ENCODE measurements at regions not wholly inside any gene's neighbourhood (a gene's known extent, or its start where the extent isn't known, plus 50 kb on each side); places are given as distances from the start of the nearest gene placed in this dataset.
"Not testable (repeated sequence)": the region's sequence is repeated elsewhere in the genome, so short reads cannot be mapped to it uniquely, and the experiment has no call there.

- DNase-seq = no peak
Observed at GRCh38 chr9:71361357-71361756, 239.9 kb upstream of the TRPM3 start.

- DNase-seq = no peak
Observed at GRCh38 chr9:71357346-71357745, 235.9 kb upstream of the TRPM3 start.

DNA sequence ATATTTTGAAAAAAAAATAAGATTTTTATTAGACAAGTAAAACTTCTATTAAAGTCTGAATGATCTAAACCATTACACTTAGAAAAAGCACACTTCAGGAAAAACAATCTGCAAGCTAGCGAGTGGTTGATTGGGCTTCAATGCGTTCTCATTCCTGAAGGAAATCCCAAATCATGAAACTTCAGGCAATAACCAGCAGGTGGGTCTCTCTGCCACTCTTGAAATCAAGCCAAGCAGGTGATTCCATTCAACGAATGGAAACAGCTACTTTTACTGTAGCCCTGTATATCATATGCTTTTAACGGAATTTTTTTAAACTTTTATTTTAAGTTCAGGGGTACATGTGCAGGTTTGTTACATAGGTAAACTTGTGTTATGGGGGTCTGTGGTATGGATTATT is 234.5 kb upstream of the TRPM3 start:
- no peak for DNase-seq

GRCh38 chr9:71353720-71354119 is 232.3 kb upstream of the TRPM3 start:
- no peak for DNase-seq

DNA sequence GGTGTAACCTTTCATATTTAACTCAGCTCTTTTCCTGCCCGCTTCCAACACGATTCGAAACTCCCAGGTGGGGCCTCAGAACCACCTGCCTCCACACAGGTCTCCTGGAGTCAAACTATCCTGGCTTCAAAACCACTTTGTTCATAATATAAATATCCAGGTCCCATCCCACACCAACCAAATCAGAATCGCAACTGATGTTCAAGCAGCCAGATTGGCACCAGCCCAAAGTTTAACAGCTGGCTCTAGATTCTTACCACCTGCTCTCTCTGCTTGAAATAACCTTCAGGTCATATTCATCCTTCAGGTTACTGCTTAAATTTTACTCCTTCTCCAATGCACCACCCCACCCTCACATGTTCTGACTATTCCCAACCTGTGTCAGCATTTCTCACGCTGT is 231.4 kb upstream of the TRPM3 start:
- no peak for DNase-seq

DNA sequence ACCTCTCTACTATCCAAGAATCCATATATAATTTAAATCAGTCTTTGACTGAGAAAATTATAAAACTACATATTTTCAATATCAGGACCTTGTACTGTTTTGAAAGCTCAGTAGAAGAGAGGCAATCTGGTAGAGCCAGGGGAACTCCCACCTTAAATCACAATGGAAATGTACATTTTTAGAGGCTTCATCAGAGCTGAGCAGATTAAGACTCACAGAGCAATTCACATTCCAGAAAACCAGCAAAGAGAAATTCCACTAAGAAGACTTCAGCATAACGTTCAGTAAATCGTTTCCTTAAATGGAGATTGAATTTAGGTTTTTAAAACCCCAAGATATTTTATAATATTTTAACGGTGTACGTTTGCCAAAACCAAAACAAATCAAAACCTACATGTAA is 227.8 kb upstream of the TRPM3 start:
- DNase-seq = no peak

GRCh38 chr9:71333321-71333720 is 211.9 kb upstream of the TRPM3 start:
- DNase-seq = no peak

DNA sequence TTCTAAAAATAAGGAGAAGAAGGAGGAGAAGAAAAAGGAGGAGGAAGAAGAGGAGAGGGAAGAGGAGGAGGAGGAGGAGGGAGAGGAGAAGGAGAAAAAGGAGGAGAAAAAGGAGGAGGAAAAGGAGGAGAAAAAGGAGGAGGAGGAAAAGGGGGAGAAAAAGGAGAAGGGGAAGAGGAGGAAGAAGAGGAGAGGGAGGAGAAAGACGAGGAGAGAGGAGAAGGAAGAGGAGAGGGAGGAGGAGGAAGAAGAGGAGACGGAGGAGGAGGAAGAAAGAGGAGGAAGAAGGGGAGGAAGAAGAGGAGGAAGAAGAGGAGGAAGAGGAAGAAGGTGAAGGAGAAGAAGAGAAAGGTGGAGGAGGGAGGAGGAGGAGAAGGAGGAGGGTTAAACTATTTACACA is 210.2 kb upstream of the TRPM3 start:
- DNase-seq = no peak

DNA sequence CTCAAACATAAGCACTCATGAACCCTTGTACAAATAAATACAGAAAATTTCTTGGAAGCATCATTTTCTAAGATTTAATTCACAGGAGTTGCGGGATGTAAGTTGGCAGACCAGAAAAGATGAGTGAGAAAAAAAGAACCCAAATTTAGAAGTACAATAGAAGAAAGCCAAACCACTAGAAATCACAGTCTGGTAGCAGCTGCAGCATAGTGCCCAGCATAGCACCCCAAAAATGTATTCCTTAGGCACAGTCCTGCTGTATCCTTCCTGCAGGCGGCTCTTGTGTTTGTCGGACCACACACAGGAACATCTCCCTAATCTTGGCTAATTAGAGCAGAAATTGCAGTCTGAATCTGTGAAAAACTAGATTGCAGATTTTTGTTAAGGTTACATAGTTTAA is 208.5 kb upstream of the TRPM3 start:
- DNase-seq = no peak

DNA sequence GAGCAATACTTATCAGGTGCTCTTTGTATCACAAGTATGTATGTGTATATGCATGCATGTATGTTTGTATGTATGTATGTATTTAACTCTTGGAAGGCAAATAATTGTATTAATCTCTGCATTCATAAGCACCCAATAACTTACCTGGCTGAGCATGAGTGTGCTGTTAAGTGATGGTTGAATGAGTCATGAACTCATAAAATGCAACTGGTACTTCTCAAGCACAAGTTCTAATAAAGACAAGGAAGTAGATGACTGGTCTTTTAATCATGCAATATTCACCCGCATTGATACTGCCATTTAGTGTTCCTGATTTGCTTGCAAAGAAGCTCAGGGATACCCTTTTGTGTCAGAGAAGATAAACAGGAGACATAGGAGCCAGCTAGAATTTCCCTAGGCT is 204.9 kb upstream of the TRPM3 start:
- no peak for DNase-seq

DNA sequence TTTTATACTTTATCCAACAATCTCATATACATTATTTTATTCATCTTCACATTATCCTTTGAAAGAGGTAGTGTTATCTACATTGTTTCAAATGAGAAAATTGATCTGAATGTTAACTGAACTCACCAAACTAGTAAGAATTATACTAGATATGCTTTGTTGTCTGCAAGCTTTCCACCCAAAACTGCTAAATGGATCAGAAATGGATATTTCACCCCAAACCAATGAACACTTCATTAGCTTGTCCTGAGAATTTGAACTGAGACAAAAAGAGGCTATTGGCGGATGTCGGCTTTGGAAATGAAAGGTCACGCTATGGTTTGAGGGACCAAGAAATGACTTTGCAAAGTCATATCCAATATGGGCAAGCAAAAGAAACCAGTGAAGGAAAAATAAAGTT is 201.9 kb upstream of the TRPM3 start:
- no peak for DNase-seq

DNA sequence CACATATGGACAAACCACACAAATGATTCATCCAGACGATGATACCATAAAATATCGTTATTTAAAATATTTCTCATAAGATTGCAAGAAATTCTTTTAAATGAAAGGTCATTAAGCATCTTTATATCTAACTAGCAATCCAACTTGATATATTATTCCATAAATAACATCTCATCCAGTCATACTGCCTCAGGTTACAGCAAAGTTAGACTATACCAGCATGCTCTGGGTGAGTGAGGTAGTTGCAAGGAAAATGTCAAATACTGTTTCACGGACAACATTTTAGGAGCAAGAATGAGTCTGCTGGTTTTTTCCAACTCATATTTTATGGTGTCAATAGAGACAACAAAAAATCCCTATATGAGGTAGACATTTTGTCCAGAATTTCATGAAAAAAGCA is 200.9 kb upstream of the TRPM3 start:
- DNase-seq = no peak

GRCh38 chr9:71308454-71308853 is 187.0 kb upstream of the TRPM3 start:
- no peak for DNase-seq

GRCh38 chr9:71306134-71306533 is 184.7 kb upstream of the TRPM3 start:
- DNase-seq = no peak

DNA sequence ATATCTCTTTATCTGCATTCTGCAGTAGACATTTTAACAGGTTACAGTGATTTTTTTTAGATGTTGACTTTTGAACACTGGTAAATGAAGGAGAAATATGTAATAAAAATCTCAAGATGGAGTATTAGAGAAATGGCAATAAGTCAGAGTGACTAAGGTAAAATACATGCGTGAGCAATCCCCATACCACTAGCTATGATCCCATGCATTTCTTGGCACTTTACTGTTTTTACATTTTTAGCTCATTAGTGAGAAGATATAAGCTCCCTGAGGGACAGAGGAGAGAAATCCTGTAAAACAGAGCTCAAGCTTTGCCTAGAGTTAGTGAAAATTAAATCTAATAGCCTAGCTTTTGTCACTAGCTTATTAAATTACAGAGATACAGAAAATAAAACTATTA is 181.9 kb upstream of the TRPM3 start:
- DNase-seq = no peak

DNA sequence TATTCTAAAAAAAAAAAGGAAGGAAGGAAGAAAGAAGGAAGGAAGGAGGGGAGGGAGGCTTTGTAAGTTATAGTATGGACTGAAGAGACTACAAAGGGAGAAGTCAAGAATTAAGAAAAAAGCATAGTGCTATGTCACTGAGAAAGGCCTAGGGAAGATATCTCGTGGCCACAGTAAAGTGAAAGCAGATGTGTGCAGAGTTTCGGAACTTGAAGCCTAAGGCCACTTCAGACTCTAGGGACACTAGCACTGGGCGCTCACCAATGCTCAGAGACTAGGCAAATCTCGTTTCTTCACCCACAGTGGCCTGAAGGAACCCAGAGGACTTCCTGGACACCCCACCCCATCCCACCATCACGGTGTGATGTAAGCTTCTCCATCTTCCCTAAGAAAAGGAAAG is 181.4 kb upstream of the TRPM3 start:
- DNase-seq = no peak

DNA sequence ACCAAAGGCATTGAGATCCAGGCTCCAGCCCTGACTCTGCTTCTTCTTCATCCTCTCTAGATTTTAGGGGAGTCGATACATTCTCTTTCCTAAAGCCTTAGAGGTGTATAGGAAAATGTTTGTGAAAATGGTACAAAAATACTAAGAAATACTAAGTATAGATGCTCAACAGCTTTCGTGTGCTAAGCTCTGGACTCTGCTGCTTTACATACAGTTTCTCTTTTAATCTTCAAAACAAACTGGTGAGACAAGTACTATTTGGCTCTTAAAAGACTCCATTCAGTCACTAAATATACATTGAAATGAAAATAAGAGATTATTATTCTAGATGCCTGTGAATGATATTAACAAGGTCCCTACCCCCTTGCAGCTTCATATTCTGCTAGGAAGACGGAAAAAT is 174.5 kb upstream of the TRPM3 start:
- DNase-seq = no peak

DNA sequence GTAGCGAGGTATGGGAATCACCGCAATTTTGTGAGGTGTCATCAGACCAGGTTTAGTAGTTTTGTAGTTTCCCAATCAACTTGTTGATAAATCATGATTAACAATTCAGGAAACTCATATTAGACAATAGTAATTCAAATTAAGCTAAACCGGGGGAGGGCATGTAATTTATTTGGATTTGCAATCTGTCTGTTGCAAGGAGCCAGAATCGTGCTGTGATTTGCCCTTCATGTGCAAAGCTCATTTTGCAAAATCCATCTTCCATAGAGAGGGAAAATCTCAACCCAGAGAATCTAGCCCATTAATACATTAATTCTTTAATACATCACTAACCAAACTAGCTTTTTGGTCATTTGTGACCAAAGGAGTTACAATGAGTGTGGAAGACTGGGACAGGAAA is 164.7 kb upstream of the TRPM3 start:
- no peak for DNase-seq

DNA sequence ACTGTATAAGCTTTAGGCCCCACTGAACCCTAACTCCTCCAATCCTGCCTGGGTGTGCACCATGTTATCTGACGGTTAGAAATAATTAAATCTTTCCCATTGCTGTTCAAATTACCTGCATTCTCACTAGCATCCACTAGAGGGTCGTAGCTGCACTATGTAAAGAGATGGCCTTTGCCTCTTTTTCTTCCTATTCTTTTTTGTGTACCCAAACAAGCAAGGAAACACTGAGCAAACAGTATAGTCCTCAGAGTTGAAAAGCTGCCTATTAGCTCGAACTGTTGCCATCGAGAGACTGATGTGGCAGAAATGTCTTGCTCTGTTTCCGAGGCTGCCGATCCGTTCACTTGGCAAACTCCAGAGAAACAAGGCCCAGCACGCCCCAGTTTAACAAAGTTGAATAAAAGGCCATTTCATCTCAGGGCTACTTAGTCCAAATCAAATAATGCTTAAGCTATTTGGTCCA is 163.8 kb upstream of the TRPM3 start:
- no peak for DNase-seq

DNA sequence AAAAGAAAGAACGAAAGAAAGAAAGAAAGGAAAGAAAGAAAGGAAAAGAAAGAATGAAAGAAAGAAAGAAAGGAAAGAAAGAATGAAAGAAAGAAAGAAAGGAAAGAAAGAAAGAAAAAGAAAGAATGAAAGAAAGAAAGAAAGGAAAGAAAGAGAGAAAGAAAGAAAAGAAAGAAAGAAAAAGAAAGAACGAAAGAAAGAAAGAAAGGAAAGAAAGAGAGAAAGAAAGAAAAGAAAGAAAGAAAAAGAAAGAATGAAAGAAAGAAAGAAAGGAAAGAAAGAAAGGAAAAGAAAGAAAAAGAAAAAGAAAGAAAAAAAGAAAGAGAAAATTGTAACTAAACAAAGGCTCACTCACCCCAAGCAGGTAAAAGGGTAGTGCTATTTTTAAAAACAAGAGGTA is 160.7 kb upstream of the TRPM3 start:
- DNase-seq = not testable (repeated sequence)

DNA sequence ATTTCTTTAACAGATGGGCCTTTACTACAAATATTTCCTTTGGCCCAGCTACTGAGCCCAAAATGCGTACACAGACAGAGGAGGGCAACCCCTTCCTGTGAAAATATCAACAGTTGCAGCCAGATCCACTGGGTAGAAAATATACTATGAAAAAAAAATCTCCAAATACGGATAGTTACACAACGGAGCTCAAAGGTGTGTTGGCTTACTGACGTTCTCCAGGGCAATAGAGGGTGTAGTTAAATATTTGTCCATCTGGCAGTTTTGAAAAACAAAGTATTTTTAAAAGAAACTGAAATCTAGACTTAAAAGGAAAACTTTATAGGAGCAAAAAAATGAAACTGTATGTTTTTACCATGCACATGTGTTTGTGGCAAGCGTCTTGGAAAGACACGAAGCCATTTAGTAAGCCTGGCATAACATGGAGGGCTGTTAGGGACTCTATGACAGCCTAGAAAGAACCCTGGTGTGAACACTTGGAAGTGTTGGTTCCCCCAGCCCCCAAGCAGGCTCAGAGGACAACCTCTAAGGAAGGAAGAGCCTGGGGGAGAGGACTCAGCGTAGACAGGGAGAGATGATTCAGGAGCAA is 157.8 kb upstream of the TRPM3 start:
- no peak for DNase-seq

DNA sequence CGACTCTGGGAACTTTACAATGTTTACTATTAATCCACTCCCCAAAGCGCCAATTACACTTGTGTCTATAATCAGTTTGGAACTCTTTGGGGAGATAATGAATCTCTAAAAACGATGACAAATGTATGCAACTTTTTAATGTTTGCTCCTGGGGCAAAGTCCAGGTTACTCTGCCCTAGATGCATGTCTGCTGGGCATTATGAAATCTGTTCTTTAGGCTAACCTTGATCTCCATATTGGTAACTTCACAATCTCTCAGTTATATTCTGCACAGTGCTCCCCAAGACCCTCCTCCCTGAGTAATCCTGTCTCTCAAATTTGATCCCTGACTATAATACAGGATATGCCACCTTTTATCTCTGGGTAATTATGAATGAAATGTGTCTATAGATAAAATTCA is 152.2 kb upstream of the TRPM3 start:
- DNase-seq = no peak

- DNase-seq = no peak
Observed at GRCh38 chr9:71271602-71272001, 150.2 kb upstream of the TRPM3 start.

GRCh38 chr9:71270554-71270953 is 149.1 kb upstream of the TRPM3 start:
- no peak for DNase-seq

DNA sequence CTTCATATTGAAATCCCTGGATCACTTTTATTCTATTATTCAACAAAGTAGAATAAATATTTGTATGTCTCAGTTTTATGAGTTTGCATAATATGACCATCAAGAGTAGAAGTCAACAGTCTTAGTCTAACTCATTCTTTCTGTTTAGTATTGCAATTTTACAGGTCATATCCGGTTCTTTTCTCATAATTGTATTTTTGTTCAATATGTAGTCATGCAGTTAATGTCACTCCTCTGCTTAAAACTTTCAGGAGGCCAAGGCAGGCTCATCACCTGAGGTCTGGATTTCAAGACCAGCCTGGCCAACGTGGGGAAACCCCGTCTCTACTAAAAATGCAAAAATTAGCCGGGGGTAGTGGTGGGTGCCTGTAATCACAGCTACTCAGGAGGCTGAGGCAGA is 148.4 kb upstream of the TRPM3 start:
- no peak for DNase-seq
